ENCODE measurements at regions not wholly inside any gene's neighbourhood (a gene's known extent, or its start where the extent isn't known, plus 50 kb on each side); places are given as distances from the start of the nearest gene placed in this dataset.
A peak's percentile ranks its signal among the peaks of the same experiment; 100 is the strongest.

- DNase-seq: no peak
- no peaks in the 10 kb centered on the region for H3K36me3 Mint-ChIP-seq (ENCODE audit: low read depth)
- no peak overlapping the region for H3K27ac Mint-ChIP-seq
- no peaks in the 10 kb centered on the region for H3K9me3 Mint-ChIP-seq
- H3K4me3 Mint-ChIP-seq: no peak overlapping the region
- peaks cover 30% of the 10 kb centered on the region for H3K27me3 Mint-ChIP-seq (ENCODE audit: insufficient read depth)
- 0 out of 2 replicates have a peak, but pooled peaks cover 7% of the 10 kb centered on the region for H3K4me1 Mint-ChIP-seq (ENCODE audit: low read depth)
- TF ChIP-seq CTCF (IDR thresholded peaks at IDR 0.05): no peak
These were observed 75.2 kb upstream of the TARDBP start for GRCh38 chr1:10936998-10937901.

GRCh38 chr1:10938741-10939417 is 73.6 kb upstream of the TARDBP start:
- Mint-ChIP-seq H3K27me3 (ENCODE audit: insufficient read depth) (peaks cover 34% of the 10 kb centered on the region), H3K36me3 (ENCODE audit: low read depth) (no peaks in the 10 kb centered on the region), H3K9me3 (no peaks in the 10 kb centered on the region), H3K4me3 (no peak overlapping the region), H3K27ac (no peak overlapping the region), H3K4me1 (ENCODE audit: low read depth) (peaks cover 11% of the 10 kb centered on the region)
- no peak for TF ChIP-seq CTCF (IDR thresholded peaks at IDR 0.05)
- no peak for DNase-seq

- no peak for DNase-seq
- Mint-ChIP-seq H3K36me3 (ENCODE audit: low read depth) (no peaks in the 10 kb centered on the region), H3K4me3 (peak overlapping the region; percentile 67), H3K27ac (no peak overlapping the region), H3K9me3 (no peaks in the 10 kb centered on the region), H3K4me1 (ENCODE audit: low read depth) (peaks cover 17% of the 10 kb centered on the region), H3K27me3 (ENCODE audit: insufficient read depth) (peaks cover 36% of the 10 kb centered on the region)
- no peak for TF ChIP-seq CTCF (IDR thresholded peaks at IDR 0.05)
These were observed 72.6 kb upstream of the TARDBP start for GRCh38 chr1:10939654-10940450.

GRCh38 chr1:10940451-10940804 is 72.0 kb upstream of the TARDBP start:
- Mint-ChIP-seq H3K27ac (no peak overlapping the region), H3K9me3 (no peaks in the 10 kb centered on the region), H3K27me3 (ENCODE audit: insufficient read depth) (peaks cover 32% of the 10 kb centered on the region), H3K4me3 (peak overlapping the region; percentile 67; the same call in 1 of the 2 replicates), H3K36me3 (ENCODE audit: low read depth) (no peaks in the 10 kb centered on the region), H3K4me1 (ENCODE audit: low read depth) (peaks cover 17% of the 10 kb centered on the region)
- TF ChIP-seq CTCF (IDR thresholded peaks at IDR 0.05): no peak
- DNase-seq: no peak

GRCh38 chr1:10940838-10941237 is 71.6 kb upstream of the TARDBP start:
- Mint-ChIP-seq H3K4me1 (ENCODE audit: low read depth) (peaks cover 17% of the 10 kb centered on the region), H3K36me3 (ENCODE audit: low read depth) (no peaks in the 10 kb centered on the region), H3K27me3 (ENCODE audit: insufficient read depth) (peaks cover 36% of the 10 kb centered on the region), H3K27ac (no peak overlapping the region), H3K4me3 (no peak overlapping the region), H3K9me3 (no peaks in the 10 kb centered on the region)
- TF ChIP-seq CTCF (IDR thresholded peaks at IDR 0.05): no peak
- DNase-seq: no peak

All from HFFc6 (cell line).